ENCODE measurements at regions not wholly inside any gene's neighbourhood (a gene's known extent, or its start where the extent isn't known, plus 50 kb on each side); places are given as distances from the start of the nearest gene placed in this dataset.

DNA sequence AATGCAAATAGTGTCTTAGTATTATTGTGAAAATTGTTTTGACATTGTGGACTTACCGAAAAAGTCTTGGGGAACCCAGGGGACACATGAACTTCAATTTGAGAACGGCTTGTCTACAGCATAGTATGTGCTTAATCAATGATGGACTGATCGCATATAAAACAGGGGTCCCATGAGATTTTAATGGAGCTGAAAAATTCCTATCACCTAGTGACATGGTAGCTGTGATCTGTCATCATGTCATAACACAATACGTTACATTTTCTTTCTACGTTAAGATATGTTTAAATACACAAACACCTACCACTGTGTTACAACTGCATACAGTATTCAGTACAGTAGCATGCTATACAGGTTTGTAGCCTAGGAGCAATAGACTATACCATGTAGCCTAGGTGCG is 153.3 kb upstream of the FOXD3 start:
- H3K27me3 ChIP-seq (replicated peaks in 1 of 4; ENCODE audit: control extremely low read depth in 1 of 4, control insufficient read depth in 3 of 4, insufficient read depth in 4 of 4, low read length in 3 of 4), result no peaks in the 10 kb centered on the region
- TF ChIP-seq, protein P1, sequence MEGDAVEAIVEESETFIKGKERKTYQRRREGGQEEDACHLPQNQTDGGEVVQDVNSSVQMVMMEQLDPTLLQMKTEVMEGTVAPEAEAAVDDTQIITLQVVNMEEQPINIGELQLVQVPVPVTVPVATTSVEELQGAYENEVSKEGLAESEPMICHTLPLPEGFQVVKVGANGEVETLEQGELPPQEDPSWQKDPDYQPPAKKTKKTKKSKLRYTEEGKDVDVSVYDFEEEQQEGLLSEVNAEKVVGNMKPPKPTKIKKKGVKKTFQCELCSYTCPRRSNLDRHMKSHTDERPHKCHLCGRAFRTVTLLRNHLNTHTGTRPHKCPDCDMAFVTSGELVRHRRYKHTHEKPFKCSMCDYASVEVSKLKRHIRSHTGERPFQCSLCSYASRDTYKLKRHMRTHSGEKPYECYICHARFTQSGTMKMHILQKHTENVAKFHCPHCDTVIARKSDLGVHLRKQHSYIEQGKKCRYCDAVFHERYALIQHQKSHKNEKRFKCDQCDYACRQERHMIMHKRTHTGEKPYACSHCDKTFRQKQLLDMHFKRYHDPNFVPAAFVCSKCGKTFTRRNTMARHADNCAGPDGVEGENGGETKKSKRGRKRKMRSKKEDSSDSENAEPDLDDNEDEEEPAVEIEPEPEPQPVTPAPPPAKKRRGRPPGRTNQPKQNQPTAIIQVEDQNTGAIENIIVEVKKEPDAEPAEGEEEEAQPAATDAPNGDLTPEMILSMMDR (IDR thresholded peaks at IDR 0.05), result no peak
- TF ChIP-seq EZH2 (IDR thresholded peaks at IDR 0.05; ENCODE audit: borderline replicate concordance, insufficient read depth, low read depth, low read length, poor library complexity, severe bottlenecking), result no peak
- H3K4me1 ChIP-seq (ENCODE audit: control insufficient read depth in 2 of 2, insufficient read depth in 2 of 2, low read length in 2 of 2), result no peaks in the 10 kb centered on the region
- H3K4me2 ChIP-seq (replicated peaks; ENCODE audit: low read depth, low read length, poor library complexity, severe bottlenecking), result no peak overlapping the region
- no peak overlapping the region for H3K27ac ChIP-seq (ENCODE audit: low read length in 2 of 2)
- 100% methylated on average over 2 of the region's 6 CpGs for WGBS (ENCODE audit: insufficient coverage)
- H3K36me3 ChIP-seq (replicated peaks in 1 of 2; ENCODE audit: control extremely low read depth in 1 of 2, control insufficient read depth in 1 of 2, extremely low read depth in 1 of 2, insufficient read depth in 2 of 2, low read length in 1 of 2), result no peaks in the 10 kb centered on the region
- H3K9me3 ChIP-seq (ENCODE audit: control extremely low read depth in 1 of 3, control insufficient read depth in 2 of 3, insufficient read depth in 1 of 3, low read length in 2 of 3), result no peaks in the 10 kb centered on the region
- Mint-ChIP-seq H3K27me3 (peaks cover 20% of the 10 kb centered on the region), H3K4me1 (no peaks in the 10 kb centered on the region), H3K27ac (no peak overlapping the region), H3K4me3 (no peak overlapping the region), H3K9me3 (ENCODE audit: insufficient read depth) (no peaks in the 10 kb centered on the region)
- H3K79me2 ChIP-seq (ENCODE audit: control insufficient read depth, insufficient read depth, low read length), result no peaks in the 10 kb centered on the region
- DNase-seq (no peak), ATAC-seq (ENCODE audit: low read depth) (no peak)
- no peak overlapping the region for H2AFZ ChIP-seq (ENCODE audit: insufficient read depth, low read depth, low read length, poor library complexity, severe bottlenecking)
- CTCF ChIA-PET, result no interaction called here
- intact Hi-C loops (cut with micrococcal nuclease), result no loop called here
- H3K4me3 ChIP-seq (ENCODE audit: control extremely low read depth in 1 of 5, extremely low read depth in 1 of 5, insufficient read depth in 1 of 5, low read depth in 2 of 5, low read length in 4 of 5), result no peak overlapping the region
- POLR2A ChIA-PET, result no interaction called here
- H3K9ac ChIP-seq (ENCODE audit: low read length), result no peak overlapping the region
- H4K20me1 ChIP-seq (ENCODE audit: control insufficient read depth, insufficient read depth, low read length, poor library complexity, severe bottlenecking), result no peaks in the 10 kb centered on the region

DNA sequence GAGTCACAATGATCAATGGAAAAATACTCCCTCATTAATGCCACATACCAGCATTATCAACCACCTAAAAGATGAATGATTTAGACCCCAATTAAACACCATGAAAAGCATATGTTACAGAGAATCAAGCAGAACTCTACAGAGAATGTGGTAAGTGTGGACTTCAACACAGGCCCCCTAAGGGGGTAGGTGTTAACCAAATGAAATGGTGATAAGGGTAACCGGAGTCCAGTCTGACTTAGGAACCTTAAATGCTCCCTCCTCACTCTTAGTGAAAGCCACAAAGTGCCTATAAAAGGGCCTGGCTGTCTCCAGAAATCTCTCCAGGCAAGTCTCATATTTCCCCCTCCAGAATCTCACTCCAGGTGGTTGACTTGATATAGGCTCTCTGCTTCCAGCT is 149.2 kb upstream of the FOXD3 start:
- Histone ChIP-seq H3K79me2 (ENCODE audit: control insufficient read depth, insufficient read depth, low read length) (no peaks in the 10 kb centered on the region), H3K9me3 (ENCODE audit: control extremely low read depth in 1 of 3, control insufficient read depth in 2 of 3, insufficient read depth in 1 of 3, low read length in 2 of 3) (no peaks in the 10 kb centered on the region), H2AFZ (ENCODE audit: insufficient read depth, low read depth, low read length, poor library complexity, severe bottlenecking) (no peak overlapping the region), H3K9ac (ENCODE audit: low read length) (no peak overlapping the region), H3K36me3 (replicated peaks in 1 of 2; ENCODE audit: control extremely low read depth in 1 of 2, control insufficient read depth in 1 of 2, extremely low read depth in 1 of 2, insufficient read depth in 2 of 2, low read length in 1 of 2) (no peaks in the 10 kb centered on the region), H3K4me2 (replicated peaks; ENCODE audit: low read depth, low read length, poor library complexity, severe bottlenecking) (no peak overlapping the region), H3K4me1 (ENCODE audit: control insufficient read depth in 2 of 2, insufficient read depth in 2 of 2, low read length in 2 of 2) (no peaks in the 10 kb centered on the region), H3K4me3 (ENCODE audit: control extremely low read depth in 1 of 5, extremely low read depth in 1 of 5, insufficient read depth in 1 of 5, low read depth in 2 of 5, low read length in 4 of 5) (no peak overlapping the region), H3K27ac (ENCODE audit: low read length in 2 of 2) (no peak overlapping the region), H3K27me3 (replicated peaks in 1 of 4; ENCODE audit: control extremely low read depth in 1 of 4, control insufficient read depth in 3 of 4, insufficient read depth in 4 of 4, low read length in 3 of 4) (no peaks in the 10 kb centered on the region), H4K20me1 (ENCODE audit: control insufficient read depth, insufficient read depth, low read length, poor library complexity, severe bottlenecking) (no peaks in the 10 kb centered on the region)
- Mint-ChIP-seq H3K9me3 (ENCODE audit: insufficient read depth) (no peaks in the 10 kb centered on the region), H3K4me3 (no peak overlapping the region), H3K27ac (no peak overlapping the region), H3K27me3 (peaks cover 17% of the 10 kb centered on the region), H3K4me1 (no peaks in the 10 kb centered on the region)
- TF ChIP-seq, protein P1 (IDR thresholded peaks at IDR 0.05), result no peak
- no peak for TF ChIP-seq EZH2 (IDR thresholded peaks at IDR 0.05; ENCODE audit: borderline replicate concordance, insufficient read depth, low read depth, low read length, poor library complexity, severe bottlenecking)
- DNase-seq (no peak), ATAC-seq (ENCODE audit: low read depth) (no peak)
- intact Hi-C loops (cut with micrococcal nuclease), result no loop called here
- WGBS (ENCODE audit: insufficient coverage), result no CpG with 5 or more reads among the region's 1 CpG
- ChIA-PET CTCF (no interaction called here), POLR2A (no interaction called here)

Measured in B cell (primary cell).